ENCODE measurements at regions not wholly inside any gene's neighbourhood (a gene's known extent, or its start where the extent isn't known, plus 50 kb on each side); places are given as distances from the start of the nearest gene placed in this dataset.

DNA sequence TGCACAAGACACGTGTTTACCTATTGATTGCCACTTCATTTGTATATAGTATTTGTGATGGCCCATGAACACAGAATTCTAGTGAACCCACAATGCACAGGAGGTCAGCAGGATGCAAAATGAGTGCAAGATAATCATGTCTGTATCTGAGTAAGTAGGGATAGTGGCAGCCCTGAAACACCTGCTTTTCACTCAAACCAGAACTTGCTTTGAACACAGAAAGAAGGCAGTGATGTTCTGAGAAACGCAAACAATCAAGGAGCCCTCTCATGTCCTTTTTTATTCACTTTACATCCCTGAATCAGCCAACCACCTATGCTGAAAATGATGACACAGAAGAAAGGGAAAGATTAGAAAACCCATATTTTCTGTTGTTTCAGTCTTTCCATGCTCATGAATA, 170.4 kb upstream of the AVPR1A start:
- TF ChIP-seq, protein P1, sequence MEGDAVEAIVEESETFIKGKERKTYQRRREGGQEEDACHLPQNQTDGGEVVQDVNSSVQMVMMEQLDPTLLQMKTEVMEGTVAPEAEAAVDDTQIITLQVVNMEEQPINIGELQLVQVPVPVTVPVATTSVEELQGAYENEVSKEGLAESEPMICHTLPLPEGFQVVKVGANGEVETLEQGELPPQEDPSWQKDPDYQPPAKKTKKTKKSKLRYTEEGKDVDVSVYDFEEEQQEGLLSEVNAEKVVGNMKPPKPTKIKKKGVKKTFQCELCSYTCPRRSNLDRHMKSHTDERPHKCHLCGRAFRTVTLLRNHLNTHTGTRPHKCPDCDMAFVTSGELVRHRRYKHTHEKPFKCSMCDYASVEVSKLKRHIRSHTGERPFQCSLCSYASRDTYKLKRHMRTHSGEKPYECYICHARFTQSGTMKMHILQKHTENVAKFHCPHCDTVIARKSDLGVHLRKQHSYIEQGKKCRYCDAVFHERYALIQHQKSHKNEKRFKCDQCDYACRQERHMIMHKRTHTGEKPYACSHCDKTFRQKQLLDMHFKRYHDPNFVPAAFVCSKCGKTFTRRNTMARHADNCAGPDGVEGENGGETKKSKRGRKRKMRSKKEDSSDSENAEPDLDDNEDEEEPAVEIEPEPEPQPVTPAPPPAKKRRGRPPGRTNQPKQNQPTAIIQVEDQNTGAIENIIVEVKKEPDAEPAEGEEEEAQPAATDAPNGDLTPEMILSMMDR (IDR thresholded peaks at IDR 0.05; ENCODE audit: insufficient read depth, low read depth, low read length, missing control alignments): no peak
- H3K4me3 ChIP-seq (ENCODE audit: low read length): no peak overlapping the region
- DNase-seq (ENCODE audit: low read depth): no peak

- DNase-seq (ENCODE audit: low read depth): peak; percentile 92
- TF ChIP-seq, protein P1 (IDR thresholded peaks at IDR 0.05; ENCODE audit: insufficient read depth, low read depth, low read length, missing control alignments): no peak
- H3K4me3 ChIP-seq (ENCODE audit: low read length): no peak overlapping the region
Measured at GRCh38 chr12:63319936-63320633, 169.1 kb upstream of the AVPR1A start.

- TF ChIP-seq, protein P1 (IDR thresholded peaks at IDR 0.05; ENCODE audit: insufficient read depth, low read depth, low read length, missing control alignments): peak; percentile 43
- DNase-seq (ENCODE audit: low read depth): peak; percentile 94
- no peak overlapping the region for H3K4me3 ChIP-seq (ENCODE audit: low read length)
Measured at GRCh38 chr12:63319386-63319785, 168.4 kb upstream of the AVPR1A start.

DNA sequence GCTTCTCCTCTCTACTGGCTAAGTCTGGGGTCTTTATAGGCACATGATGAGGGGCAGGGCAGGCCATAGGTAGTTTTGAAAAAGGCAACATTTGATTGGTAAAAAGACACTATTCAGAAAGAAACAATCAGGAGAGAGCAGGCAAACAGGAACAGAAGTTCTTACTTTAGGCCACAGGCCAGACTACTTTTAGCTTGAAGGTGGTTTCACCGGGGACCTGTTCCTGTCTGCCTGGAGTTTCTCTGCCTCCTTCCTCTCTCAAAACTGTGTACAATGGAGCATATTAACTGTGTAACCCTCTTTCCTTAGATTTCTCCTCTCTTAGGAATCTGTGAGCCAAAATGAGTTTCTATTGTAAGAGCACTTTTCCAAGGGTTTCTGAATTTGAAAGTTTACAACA, 167.9 kb upstream of the AVPR1A start:
- TF ChIP-seq, protein P1 (IDR thresholded peaks at IDR 0.05; ENCODE audit: insufficient read depth, low read depth, low read length, missing control alignments): no peak
- H3K4me3 ChIP-seq (ENCODE audit: low read length): no peak overlapping the region
- no peak for DNase-seq (ENCODE audit: low read depth)

GRCh38 chr12:63318313-63318712, 167.3 kb upstream of the AVPR1A start:
- no peak overlapping the region for H3K4me3 ChIP-seq (ENCODE audit: low read length)
- TF ChIP-seq, protein P1 (IDR thresholded peaks at IDR 0.05; ENCODE audit: insufficient read depth, low read depth, low read length, missing control alignments): no peak
- DNase-seq (ENCODE audit: low read depth): no peak

DNA sequence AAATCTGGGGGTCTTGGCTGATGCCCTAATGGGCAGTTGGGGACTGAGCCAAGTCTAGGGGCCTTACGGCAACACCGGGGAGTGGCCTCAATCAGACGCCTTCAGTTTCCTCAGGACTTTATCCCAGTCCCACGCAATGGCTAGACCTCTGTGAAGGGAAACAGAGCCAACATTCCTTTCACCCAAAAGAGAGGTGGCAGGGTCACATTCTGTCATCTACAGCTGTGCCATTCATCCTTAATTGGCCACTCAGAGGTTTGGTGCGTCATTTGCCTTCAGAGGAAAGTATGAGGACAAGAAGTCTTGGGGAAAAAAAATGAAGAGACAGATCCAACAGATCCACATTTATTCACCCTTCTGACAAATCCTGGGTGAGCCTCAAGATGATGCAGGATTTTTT, 166.9 kb upstream of the AVPR1A start:
- no peak for DNase-seq (ENCODE audit: low read depth)
- TF ChIP-seq, protein P1 (IDR thresholded peaks at IDR 0.05; ENCODE audit: insufficient read depth, low read depth, low read length, missing control alignments): no peak
- no peak overlapping the region for H3K4me3 ChIP-seq (ENCODE audit: low read length)

GRCh38 chr12:63317286-63317846, 166.4 kb upstream of the AVPR1A start:
- H3K4me3 ChIP-seq (ENCODE audit: low read length): no peak overlapping the region
- DNase-seq (ENCODE audit: low read depth): no peak
- TF ChIP-seq, protein P1 (IDR thresholded peaks at IDR 0.05; ENCODE audit: insufficient read depth, low read depth, low read length, missing control alignments): no peak
